Inflammatory macrophage treated with lipopolysaccharide for 1 hour (primary cell): ENCODE measurements at regions not wholly inside any gene's neighbourhood (a gene's known extent, or its start where the extent isn't known, plus 50 kb on each side); places are given as distances from the start of the nearest gene placed in this dataset.
"Not testable (repeated sequence)": the region's sequence is repeated elsewhere in the genome, so short reads cannot be mapped to it uniquely, and the experiment has no call there.

Experiments
- DNase-seq, 2 donors: peaks; one replicate each; pipeline ENCODE4 v3.0.0-alpha.2; 2020 to 2022

GRCh38 chr7:24057243-24057642, 226.7 kb upstream of the NPY start:
- no peak for DNase-seq

- no peak for DNase-seq
Observed at GRCh38 chr7:24058953-24059352, 225.0 kb upstream of the NPY start.

GRCh38 chr7:24059775-24060174, 224.2 kb upstream of the NPY start:
- DNase-seq: no peak

- DNase-seq: no peak
Observed at GRCh38 chr7:24063721-24064120, 220.3 kb upstream of the NPY start.

GRCh38 chr7:24069751-24070150, 214.2 kb upstream of the NPY start:
- no peak for DNase-seq

GRCh38 chr7:24073651-24074420, 210.2 kb upstream of the NPY start:
- no peak for DNase-seq

GRCh38 chr7:24075426-24075810, 208.6 kb upstream of the NPY start:
- no peak for DNase-seq

GRCh38 chr7:24082826-24083225, 201.2 kb upstream of the NPY start:
- DNase-seq: no peak

GRCh38 chr7:24102988-24103387, 181.0 kb upstream of the NPY start:
- no peak for DNase-seq

- no peak for DNase-seq
Observed at GRCh38 chr7:24108906-24109376, 175.0 kb upstream of the NPY start.

GRCh38 chr7:24110056-24110455, 173.9 kb upstream of the NPY start:
- no peak for DNase-seq

GRCh38 chr7:24113506-24113905, 170.5 kb upstream of the NPY start:
- no peak for DNase-seq

GRCh38 chr7:24115661-24116060, 168.3 kb upstream of the NPY start:
- DNase-seq: no peak

- not testable (repeated sequence) for DNase-seq
Observed at GRCh38 chr7:24117903-24118499, 166.0 kb upstream of the NPY start.

GRCh38 chr7:24119852-24120251, 164.1 kb upstream of the NPY start:
- no peak for DNase-seq

GRCh38 chr7:24123076-24123475, 160.9 kb upstream of the NPY start:
- DNase-seq: no peak

- no peak for DNase-seq
Observed at GRCh38 chr7:24125765-24126164, 158.2 kb upstream of the NPY start.

- DNase-seq: no peak
Observed at GRCh38 chr7:24127930-24128329, 156.1 kb upstream of the NPY start.

GRCh38 chr7:24129597-24129996, 154.4 kb upstream of the NPY start:
- DNase-seq: no peak

GRCh38 chr7:24130631-24131030, 153.4 kb upstream of the NPY start:
- DNase-seq: no peak

- no peak for DNase-seq
Observed at GRCh38 chr7:24133691-24134090, 150.3 kb upstream of the NPY start.

- no peak for DNase-seq
Observed at GRCh38 chr7:24134535-24134934, 149.5 kb upstream of the NPY start.

- DNase-seq: no peak
Observed at GRCh38 chr7:24135003-24135817, 148.8 kb upstream of the NPY start.

GRCh38 chr7:24137338-24137737, 146.7 kb upstream of the NPY start:
- DNase-seq: no peak
